HG03095 (cell line): ENCODE measurements at regions not wholly inside any gene's neighbourhood (a gene's known extent, or its start where the extent isn't known, plus 50 kb on each side); places are given as distances from the start of the nearest gene placed in this dataset.
"Not testable (repeated sequence)": the region's sequence is repeated elsewhere in the genome, so short reads cannot be mapped to it uniquely, and the experiment has no call there.

Experiments
- ATAC-seq: cut with Tn5 transposase; IDR thresholded peaks from one replicate; pipeline ENCODE4 v1.9.1; 2021; ENCODE audit warnings: moderate library complexity; ENCODE audit not compliant: unreplicated experiment

DNA sequence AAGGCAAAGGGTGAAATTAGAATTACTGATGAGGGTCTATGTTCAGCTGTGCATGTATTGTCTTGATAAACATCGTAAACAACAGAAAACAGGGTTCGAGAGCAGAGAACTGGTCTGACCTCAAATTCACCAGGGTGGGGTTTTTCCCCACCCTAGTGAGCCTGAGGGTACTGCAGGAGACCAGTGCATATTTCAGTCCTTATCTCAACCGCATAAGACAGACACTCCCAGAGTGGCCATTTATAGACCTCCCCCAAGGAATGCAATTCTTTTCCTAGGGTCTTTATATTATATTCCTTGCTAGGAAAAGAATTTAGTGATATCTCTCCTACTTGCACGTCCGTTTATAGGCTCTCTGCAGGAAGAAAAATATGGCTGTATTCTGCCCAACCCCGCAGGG, 257.0 kb upstream of the OSR1 start:
- ATAC-seq: not testable (repeated sequence)

DNA sequence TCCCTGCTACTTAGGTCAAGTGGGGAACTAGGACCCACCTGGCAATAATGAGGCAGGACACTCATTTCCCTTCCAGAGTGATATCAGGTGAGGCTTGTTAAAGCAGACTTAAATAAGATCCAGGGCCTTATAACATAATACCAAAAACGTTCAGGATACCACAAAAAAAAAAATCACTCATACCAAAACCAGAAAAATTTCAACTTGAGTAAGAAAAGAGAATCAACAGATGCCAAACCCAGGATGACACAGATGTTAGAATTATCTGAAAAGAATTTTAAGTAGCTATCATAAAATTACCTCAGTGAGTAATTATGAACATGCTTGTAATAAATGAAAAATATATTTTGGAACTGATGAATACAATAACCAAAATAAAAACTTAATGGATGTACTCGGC, 255.6 kb upstream of the OSR1 start:
- ATAC-seq: no peak

DNA sequence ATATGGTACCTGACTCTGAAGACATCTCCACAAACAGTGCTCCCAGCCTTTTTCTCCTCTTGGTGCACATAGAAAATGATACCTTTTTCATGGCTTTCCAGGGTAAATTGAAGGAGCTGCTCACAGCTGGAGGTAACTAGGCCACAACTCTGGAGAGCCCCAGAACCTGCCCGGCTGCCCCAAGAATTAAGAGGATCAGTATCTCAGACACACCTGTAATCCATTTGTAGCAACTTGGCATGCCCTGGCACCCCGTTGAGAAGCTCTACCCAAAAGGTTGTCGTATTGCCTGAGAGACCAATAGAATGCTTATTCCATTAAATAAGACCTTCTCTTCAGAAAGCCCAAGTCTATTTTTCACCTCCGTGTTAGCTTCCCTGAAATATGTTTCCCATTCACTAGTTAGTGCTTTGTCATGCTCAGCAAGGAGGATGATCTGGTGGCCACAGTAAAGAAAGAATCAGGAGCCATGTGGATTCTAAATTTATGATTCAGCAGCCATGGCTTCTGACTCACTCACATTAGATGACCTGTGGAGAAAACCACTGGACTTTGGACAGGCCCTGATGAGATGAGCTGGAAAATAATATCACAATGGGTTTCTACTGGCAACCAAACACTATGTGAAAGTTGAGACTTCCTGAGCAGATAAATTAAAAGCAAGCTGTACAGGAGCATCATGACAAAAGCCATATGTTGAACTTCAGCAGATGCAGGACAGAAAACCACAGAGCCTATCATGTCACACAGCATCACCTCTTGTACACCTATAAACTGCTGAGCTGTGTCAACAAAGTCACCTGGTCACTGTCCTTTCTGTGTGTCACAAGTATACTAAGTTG, 253.3 kb upstream of the OSR1 start:
- ATAC-seq: no peak

DNA sequence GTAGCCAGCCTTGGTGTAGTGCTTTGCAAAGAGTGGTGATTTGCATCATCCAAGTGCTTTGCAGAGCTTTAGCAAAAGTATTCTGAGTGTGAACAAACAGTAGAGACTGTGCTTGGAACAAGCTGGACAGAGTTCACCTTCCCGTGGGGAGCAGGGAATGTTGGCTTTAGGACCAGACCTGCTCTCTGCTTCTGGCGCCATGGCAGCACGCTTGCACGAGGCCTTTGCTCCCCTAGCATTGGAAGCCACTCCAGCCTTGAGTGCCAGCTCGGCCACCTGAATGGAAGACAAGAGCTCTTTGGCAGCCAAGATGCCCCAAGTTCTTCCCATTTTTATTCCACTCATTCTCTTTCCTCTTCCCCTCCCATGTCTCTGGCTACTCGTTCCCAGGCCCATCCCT, 250.8 kb upstream of the OSR1 start:
- ATAC-seq: no peak

DNA sequence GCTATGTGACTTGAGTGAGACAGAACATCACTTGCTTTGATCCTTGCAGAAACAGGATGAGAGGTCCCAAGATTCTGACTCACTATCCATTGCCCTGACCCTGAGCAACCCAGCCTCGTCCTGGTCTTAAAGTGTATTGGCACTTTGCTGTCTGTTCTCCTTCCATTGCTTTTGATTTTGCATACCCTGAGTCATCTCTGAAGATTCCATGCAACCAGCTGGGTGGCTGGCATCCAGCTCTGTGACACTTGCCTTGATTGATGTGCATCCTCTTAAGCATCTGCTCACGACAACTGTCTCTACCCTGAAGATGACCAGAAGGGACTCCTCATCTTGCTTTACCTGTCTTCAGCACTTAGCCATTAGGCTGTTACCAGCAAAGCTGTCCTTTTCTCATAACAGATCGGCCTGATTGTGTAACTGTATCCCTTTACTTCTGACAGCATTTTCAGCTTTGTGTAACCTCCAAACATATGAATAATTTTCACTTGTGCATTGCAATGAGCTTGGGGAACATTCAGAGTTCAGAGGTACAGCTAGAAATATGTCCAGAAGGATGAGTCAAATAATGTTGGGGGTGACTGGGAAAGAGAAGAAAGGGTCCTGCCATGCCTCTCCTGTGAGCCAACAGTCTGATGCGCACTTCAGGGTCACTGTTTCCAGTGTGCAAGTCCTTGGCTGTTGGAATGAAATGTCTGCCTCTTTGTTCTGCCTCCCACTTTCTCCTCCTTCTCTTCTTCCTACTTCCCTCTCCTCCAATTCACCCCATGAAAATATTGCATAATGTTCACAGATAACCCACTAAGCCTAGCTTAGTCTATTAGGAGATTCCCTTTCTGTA, 249.7 kb upstream of the OSR1 start:
- no peak for ATAC-seq

DNA sequence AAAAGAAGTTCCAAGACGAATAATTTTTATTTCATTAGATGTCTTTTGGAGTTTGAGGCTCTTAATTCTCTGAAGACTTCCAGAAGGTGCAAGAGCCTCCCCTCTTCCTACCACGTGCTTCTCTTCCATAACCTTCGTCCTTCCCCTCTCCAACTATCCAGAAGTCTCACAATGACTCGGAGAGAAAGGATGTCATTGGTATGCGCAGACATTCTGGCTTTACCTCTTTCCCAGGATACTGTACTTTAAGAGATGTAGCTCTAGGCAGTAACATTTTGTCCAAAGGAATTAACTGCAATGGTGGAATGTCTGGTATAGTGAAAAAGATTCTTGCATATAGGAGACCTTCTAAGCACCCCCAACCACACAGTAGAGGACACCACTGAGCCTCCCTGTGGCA, 249.0 kb upstream of the OSR1 start:
- no peak for ATAC-seq

DNA sequence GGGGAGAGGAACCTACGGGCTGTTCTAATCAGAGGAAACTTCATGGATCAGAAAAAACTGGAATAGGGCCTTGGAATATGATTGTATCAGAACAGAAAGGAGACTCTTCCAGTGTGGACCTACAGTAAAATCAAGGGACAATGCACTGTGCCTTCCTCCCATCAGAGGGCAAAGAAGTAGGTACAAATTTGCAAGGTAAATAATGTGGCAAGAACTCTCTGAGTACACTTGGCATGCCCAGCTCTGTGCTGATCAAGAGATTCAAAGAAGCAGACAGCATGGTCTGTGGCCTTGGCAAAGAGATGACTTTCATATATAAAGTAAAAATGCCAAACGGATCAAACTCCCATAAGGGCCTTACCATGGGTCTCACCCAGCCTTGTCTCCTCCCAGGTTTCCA, 242.6 kb upstream of the OSR1 start:
- no peak for ATAC-seq

DNA sequence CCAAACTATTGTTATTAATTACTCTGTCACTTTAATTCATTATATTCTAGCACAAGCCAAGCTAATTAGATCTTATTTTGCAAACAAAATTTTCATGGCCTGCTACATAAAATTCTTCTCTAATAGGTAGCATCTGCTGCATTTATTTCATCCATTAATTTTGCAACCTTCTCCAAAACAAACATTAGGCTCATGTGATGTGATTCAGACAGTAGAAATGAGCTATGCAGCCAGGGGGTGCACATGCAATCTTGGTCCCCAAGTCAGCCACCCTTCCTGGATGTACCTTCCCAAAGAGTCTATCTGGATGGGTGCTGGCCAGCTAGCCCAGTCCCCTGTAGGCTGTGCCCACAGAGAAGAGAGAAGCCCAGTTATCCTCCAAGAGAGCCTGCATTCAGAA, 242.1 kb upstream of the OSR1 start:
- no peak for ATAC-seq

DNA sequence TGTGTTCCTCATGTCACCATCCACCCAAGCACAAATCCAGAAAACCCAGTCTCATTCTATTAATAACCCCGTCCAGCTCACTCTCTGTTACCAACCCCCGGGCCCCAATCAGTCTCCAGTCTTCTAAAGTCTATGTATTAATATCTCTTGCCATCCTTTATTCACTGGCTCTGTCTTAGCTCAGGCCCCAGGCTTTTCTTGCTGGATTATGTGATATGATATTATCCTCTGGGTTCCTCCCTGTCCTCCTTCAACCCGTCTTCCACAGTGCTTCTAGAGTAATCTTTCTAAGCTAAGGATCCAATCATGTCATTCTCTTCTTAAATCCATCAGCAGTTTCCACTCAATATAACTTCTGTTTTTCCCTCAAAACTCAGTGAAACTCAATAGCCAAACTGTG, 240.5 kb upstream of the OSR1 start:
- no peak for ATAC-seq

DNA sequence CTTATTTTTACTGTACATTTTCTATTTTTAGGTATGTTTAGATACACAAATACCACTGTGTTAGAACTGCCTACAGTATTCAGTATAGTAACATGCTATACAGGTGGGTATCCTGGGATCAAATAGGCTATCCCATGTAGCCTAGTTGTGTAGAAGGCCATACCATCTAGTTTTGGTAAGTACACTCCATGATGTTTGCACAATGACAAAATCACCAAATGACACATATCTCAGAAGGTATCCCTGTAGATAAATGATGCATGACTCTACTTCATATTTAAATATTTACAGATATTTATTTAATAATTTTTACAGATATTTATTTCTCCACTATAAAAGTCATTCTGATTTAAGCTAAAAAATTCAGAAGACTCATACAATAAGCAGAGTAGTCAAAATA, 233.8 kb upstream of the OSR1 start:
- no peak for ATAC-seq

DNA sequence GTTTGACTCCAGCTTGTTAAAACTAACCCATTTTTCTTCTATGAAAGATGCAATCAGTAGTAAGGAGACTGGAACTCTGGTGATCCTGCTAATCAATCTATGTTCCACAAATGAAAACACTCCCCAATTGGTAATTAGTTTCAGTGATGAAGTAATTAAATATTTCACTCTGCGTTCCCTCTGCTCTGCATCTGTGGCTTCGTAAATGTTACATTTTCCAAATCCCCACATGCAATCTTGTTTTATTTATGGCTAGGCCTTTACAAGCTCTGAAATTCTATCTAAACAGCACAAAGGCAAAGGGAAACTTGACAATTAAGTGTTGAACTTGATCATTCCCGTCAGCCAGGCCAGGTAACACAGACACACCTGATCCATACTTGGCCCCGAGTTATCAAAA, 231.4 kb upstream of the OSR1 start:
- ATAC-seq: no peak

DNA sequence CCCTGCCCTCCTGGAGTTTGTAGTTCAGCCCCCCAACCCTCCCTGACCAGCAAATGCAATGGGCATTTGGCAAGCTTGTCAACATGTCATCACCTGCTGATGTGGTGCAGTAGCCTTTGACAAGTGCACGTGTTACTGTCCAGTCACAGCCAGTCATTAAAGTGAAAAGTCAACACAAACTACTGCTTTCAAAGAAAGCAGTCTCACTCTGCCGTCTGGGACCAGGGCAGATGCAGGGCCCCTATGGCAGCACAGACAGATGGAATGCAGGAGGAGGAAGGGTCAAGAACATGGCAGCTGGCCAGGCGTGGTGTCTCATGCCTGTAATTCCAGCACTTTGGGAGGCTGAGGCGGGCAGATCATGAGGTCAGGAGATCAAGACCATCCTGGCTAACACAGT, 222.4 kb upstream of the OSR1 start:
- ATAC-seq: no peak

DNA sequence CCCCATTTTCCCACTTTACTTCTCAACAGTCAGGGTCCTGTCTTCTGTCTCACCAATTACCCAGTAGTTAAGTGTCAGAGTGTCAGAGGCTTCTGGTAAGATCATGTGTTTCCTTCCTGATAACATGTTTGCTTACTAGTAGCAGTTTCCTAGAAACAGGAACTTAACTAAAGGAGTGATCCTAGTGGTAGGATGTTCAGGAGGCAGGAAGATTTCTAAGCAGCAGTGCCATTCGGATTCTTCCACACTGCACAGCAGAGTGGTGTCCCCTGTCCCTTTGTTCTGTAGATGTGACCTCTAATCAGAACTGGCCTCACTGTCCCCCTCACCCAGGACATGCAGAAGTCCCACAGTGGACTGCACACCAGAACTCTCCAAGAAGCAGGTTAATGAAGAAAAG, 221.8 kb upstream of the OSR1 start:
- no peak for ATAC-seq

DNA sequence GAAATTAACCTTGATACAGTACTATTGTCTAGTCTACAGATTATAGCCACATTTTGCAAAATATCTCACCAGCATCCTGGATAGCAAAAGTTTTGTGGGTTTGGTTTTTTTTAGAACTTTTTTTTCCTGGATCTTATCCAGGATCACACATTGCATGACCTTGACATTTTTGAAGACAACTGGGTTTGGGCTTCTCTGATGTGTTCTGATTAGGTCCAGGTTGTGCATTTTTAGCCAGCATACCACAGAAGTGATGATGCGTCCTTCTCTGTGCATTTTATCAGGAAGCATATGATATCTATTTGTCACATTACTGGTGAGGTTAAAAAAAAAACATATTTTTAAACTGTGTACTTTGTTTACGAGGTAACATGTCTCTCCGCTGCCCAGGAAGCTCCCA, 221.0 kb upstream of the OSR1 start:
- ATAC-seq: no peak

DNA sequence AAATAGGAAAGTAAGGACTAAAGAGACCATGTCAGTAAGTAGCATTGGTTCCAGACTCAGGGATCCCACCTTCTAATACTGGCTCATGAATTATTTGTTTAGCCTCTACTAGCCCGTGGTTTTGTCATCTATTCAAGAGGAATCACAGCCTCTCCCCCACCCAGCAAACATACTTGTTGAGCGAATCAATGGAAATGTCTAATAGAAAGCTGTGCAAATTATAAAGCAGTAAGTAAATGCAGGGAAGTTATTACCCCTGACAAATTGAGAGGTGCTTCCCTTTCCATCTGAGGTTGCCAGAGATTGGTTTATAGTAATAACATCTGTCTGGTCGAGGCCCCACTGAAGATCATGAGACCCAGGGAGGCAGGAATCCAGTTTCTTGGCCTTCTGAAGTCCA, 219.3 kb upstream of the OSR1 start:
- no peak for ATAC-seq

DNA sequence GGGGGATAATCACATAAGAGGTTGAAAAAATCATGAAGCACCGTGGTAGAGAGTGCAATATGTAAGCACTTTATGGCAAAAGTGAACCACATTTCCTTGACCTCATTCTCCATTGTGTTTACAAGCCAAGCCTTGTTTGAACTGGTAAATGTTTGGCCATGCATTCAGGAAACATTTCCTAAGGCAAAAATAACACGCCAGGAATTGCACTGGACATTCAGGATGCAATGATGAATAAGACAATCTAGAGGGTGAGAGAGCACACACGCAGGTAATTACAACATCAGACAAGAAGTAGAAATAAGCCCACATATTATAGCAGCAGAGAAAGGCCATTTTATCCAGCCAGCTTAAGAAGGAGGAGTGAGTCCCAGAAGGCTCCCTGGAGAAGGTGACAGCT, 218.0 kb upstream of the OSR1 start:
- ATAC-seq: no peak

DNA sequence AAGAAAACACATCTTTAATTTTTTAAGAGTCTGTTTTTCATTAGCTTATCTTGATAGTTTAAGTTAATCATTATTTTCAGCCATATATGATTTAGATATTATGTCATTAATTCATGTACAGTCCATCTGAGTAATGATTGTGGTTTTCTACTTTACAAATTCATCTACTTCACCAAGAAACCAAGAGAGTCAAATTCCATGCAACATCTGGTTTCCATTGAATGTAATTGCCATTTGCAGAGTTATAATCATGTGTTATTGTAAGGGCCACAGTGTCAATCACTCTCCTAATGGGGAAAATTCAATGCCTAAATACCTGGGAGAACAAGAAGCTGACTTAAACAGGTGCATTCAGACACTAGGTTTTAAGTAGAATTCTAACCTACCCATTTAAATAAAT, 217.2 kb upstream of the OSR1 start:
- no peak for ATAC-seq

DNA sequence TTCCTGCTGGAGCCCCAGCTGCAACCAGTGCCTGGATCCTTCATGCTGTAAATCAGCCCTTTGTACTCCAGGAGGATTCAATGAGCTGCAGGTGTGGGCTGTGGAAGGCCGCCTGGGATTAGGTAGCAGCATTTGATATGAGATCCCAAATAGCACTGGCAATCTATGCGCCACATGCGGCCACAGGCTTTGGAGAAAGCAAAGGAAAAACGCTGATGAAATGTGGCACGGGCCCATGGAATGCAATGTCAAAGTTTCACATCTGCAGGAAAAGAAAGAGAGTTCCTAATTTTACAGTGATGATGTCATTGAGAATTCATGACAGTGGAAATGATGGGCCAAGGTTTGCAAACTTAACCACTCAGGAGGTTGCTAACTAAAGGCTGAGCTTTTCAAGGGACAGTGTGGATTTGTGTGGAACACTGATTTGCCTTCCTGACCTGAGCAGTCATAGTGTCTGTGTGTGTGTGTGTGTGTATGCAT, 216.4 kb upstream of the OSR1 start:
- ATAC-seq: no peak

DNA sequence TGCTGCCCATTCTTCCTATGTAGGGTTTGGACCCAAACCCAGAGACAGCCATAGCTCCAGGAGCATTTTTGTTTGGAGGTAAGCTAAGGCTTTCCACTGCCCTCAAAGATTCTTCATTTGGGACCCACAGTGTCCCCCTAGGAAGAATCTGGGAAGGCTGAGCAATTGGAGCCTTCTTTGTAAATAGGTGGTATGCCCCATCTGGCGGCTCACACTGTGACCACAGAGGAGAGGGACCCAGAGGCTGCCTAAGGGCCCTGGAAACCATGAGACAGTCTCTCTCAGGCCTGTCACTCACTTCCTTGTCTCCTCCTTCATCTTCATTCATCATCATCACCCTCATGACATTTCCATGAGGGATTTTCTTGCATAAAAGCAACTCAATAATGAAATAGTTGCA, 215.4 kb upstream of the OSR1 start:
- ATAC-seq: no peak

DNA sequence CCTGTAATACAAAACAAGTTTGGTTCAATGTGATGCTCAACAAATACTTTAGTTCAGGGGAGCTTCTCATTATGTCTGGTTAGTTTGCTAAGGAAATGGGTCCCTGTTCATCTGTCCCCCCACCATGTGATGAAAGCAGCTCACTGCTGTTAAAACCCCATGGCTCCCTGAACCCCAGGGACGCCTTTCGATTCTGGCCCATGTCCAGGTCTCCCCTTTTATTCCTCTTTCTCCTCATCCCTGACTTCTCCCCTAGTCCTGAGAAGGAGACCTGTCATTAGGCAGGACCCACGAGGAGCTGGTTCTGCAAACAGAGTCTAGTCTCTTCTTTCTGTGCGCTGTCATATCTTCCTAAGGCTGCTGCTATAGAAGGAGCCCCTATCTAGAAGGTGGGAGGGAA, 213.3 kb upstream of the OSR1 start:
- ATAC-seq: no peak

DNA sequence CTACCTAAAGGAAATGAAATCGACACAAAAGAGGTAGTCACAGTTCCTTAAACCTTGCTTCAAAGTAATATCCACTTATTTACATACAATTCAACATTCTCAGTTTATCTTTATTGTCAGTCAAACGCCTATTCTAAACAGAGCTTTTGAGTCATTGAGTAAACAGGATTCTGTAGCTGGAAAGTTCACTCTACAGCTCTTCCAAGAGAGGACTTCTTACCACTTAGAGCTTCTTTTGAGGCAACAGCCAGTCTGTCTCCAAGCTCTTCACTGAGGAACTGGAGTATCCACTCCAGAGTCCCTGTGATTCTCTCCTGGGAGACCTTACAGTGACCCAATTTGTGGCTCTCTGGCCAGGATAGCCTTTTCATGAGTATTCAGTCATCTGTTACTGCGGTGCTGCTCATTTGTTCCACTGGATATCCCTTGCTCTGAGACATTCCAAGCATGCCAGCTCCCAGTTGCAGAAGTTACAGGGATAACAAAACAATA, 210.9 kb upstream of the OSR1 start:
- no peak for ATAC-seq

DNA sequence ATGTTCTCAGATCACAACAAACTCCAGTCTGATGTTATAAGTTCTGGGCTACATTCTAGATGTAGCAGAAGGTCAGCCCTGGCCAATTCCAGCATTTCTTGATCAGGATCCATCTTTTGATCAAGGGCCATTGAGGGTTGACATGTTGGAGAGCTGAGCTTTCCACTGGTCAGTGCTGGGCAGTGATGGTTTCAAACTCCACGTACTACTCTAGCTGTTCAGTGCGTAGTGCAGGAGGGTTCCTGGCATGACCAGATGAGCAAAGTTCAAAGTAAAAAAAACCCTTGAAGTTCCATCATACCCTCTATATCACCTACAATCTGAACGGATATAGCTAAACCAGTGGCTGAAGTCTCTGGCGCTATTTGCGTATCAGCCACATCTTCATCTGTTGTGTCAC, 210.4 kb upstream of the OSR1 start:
- no peak for ATAC-seq
